Left kidney (tissue), 1 donor: ENCODE measurements at regions not wholly inside any gene's neighbourhood (a gene's known extent, or its start where the extent isn't known, plus 50 kb on each side); places are given as distances from the start of the nearest gene placed in this dataset.
"Not testable (repeated sequence)": the region's sequence is repeated elsewhere in the genome, so short reads cannot be mapped to it uniquely, and the experiment has no call there.

Source experiments
- DNase-seq: peaks from one replicate; pipeline ENCODE4 v3.0.0-alpha.2; 2013

DNA sequence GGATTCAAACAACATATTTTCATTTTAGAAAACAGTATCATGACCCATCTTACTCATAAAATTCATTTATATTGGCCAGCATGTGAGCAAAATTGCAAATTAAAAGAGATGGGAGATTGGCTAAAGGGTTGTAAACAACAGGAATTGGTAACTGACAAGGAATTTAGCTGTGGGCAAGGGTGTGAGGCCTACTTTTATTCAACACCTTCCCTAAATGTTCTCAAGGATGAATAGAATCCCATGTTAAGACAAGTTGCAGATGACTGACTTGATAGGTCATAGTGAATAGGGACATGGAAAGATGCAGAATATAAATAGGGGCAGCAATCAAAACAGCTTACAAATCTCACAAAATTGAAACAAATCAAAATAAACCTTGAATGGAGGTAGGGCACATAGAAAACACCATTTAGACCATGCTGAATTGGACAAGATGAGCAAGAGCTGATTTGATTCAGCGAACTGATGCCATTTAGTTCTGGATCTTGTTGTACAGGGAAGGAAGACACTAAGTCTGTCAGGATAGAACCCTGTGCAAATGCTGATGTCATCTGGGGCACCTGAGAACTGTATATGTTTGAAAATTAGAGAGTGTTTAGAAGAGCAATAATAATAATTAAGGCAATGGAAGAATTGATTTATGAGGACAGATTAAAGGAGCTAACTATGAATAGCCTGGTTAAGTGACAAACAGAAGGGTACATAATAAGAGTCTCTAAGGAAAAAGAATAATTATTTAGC, 509.7 kb downstream of the ZEB2 start:
- DNase-seq, result no peak

DNA sequence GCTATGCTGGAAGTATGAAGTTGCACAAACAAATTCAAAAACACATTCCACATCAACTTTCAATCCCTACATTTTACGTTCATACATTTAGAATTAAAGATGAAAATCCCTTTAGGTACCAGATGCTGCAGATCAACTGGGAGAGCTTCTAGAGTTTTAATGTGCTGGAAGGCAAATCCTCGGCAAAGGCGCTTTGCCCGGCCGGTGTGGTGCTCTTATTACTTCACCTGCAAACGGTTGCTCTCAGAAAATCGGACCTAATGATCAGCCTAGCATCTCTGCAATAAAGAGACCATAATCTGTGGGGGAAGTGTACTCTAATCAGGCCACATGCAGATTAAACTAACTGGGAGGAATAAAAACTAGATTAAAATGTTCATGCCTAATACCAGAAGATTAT, 513.8 kb downstream of the ZEB2 start:
- DNase-seq, result no peak

DNA sequence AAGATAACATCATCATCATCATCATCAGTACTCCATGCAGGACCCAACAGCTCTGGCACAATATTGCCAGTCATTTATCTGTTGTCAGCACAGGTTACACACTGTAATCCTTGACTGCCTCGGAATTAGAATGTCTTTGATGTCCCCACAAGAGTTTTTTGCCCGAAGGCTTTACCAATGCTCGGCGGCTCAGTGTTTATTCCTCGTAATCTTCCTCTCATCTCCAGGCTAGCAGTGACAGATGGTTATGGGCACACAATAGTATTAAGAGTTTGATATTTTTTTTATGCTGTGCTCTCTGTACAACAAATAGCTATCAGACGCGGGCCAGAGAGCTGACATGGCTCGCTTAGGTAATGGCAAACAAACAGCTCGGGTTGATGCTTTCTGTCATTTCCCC, 515.2 kb downstream of the ZEB2 start:
- DNase-seq, result no peak

DNA sequence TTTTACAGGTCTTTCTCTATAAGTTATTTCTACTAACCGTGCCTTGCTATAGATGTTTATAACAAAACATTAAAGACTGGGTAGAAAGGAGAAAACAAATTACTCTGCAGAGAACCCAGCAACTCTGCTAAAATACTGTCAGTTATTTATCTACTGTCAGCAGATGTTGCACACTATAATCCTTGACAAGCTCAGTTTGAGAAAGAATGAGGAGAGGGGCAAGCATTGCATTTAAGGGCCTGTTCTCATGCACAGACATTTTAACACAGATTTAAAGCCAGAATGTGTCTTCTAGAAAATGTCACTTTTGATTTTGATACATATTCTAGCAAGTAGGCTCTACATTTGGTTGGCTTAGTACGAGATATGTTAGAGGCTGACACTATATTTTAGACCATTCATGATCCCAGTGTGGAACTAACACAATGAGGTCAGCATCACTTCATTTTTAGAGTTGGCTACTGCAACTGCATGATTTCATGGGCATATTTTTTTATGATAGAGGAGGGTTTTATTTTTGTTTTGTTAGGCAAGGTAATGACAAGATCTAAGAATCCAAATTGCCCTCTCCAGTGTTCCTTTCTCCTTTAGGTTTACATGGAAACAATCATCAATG, 516.4 kb downstream of the ZEB2 start:
- no peak for DNase-seq

DNA sequence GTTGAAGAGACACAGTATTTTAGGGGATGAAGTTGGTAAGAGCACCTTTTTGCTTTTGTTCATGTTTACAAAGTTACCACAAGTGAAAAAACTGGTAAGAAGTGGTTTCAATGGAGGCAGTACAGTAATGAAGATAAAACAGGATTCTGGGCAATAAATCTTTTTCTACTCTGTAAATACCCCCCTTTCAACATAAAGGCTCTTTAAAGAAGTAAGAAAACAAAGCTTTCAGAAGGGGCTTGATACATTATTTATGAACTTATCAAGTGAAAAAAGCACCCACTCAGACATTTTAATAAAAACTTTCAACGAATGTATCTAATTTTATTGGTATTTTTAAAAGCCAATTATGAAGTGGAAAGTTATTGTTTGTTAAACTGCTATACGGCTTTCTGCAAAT, 522.9 kb downstream of the ZEB2 start:
- peak; percentile 7 for DNase-seq

DNA sequence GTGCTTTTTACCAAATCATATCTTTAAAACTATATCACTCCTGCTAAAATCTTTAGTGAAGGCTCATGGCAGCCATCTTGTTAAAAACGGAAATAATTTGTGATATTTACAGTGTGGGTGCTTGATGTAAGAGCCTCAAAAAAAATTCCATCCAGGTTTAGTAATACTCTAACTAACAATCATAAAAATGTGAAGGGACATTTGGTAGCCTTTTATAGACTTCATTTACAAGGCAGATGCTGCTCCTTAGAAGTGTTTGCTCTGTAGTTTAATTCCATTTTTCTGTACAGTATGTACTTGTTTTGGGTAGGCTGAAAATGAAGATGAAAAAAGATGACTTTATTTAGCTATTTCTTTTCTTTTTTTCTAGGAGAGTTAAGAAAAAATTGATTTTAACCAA, 525.0 kb downstream of the ZEB2 start:
- no peak for DNase-seq

DNA sequence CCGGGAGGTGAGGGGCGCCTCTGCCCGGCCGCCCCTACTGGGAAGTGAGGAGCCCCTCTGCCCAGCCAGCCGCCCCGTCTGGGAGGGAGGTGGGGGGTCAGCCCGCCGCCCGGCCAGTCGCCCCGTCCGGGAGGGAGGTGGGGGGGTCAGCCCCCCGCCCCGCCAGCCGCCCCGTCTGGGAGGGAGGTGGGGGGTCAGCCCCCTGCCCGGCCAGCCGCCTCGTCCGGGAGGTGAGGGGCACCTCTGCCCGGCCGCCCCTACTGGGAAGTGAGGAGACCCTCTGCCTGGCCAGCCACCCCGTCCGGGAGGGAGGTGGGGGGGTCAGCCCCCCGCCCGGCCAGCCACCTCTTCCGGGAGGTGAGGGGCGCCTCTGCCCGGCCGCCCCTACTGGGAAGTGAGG, 528.3 kb downstream of the ZEB2 start:
- not testable (repeated sequence) for DNase-seq

DNA sequence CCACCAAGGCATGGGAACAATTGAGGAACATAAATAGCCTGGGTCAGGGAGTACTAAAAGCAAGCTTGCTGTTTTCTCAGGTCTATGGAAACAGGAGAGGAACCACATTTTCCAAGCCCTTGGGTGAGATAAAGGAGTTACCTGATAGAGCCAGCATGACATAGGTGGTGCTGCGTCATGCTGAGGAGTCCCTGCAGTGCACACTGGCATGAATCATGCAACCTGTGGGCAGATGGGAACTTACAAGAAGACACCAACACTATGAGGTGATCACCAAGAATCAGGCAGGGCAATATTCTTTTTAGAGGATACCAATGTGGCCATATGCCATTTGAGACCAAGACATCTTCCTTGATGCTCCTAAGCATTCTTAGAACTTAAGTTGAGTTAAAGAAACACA, 531.8 kb downstream of the ZEB2 start:
- DNase-seq, result no peak

DNA sequence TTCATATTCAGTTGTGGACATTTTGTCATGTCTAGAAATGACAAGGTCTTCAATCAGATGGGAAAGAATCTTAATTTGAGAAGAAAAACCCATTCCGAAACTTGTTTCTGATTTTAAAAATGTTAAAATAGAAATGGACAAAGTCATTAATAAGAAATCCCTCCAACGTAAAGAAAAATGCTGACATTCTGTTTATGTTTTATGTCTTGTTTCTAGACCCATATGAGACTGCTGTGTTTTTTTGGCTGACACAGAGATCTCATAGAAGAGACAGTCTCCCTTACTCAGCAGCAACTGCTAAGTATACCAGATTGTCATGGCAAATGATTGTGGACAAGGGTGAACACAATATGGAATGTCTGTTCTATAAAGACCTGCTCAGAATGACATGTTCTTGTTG, 538.5 kb downstream of the ZEB2 start:
- no peak for DNase-seq

DNA sequence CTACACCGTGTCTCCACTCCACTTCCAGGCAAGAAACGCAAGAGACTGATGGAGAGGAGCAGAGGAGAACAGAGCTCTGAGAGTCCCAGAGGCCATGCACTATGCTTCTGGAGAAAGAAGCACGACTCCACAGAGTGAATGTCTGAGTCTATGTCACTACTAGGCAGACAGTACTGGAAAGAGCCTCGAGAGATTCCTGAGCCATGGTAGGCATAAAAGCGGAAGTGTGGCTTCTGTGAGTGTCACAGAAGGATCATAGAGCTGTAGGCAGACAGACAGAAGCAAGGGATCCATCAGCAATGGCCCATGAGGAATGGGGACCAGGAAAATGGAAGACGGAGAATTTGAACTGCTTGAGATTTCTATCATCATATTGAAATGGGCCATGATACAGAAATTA, 542.6 kb downstream of the ZEB2 start:
- DNase-seq, result no peak

DNA sequence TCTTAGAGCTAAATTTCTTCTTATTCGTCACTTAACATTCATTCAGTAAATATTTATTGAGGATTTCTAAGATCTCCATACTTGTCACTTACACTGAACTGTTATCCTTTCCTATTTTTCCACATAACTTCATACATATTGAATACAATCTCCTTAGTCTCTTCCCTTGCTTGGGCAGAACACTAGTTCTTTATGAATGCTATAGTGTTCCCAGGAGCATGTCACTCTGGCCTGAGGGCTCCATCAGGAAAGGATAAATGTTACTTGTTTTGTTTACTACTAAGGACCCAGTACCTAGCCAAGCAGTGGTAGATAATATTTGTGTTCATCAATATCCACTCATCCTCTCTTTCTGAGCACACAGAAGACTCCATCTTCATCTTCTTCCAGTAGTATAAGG, 544.7 kb downstream of the ZEB2 start:
- DNase-seq, result no peak

DNA sequence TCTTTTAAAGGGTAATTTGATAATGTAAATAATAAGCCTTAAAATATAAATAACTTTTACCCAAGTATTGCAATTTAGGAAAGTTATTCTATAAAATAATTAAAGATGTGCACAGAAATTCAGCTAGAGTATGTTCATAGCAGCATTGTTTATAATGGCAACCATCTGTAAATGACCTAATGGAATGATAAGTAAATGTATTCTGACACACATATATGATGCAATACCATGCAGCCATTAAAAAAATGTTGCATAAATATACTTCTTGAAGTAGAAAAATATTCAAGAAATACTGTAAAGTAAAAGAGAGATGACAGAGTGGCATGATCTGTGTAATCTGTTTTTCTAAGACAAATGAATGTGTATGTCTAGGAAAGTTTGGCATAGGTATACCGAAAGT, 545.7 kb downstream of the ZEB2 start:
- DNase-seq, result no peak

DNA sequence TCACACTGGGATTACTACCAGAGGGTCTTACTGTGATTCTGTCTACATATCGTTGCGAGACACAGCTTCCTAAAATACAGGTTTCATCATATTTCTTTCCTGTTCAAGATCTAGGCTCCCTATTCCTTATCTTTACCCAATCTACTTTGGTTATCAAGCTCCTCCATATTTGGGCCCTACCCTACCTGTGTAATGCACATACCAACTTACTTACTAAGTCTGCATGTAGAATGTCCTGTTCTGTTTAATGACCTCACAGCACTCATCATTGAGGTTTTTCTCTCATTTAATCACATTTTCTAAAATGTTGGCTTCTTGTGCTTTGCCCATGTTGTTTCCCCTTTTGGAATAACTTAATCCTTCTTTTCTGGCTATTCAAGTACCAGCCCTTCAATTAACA, 551.1 kb downstream of the ZEB2 start:
- no peak for DNase-seq

DNA sequence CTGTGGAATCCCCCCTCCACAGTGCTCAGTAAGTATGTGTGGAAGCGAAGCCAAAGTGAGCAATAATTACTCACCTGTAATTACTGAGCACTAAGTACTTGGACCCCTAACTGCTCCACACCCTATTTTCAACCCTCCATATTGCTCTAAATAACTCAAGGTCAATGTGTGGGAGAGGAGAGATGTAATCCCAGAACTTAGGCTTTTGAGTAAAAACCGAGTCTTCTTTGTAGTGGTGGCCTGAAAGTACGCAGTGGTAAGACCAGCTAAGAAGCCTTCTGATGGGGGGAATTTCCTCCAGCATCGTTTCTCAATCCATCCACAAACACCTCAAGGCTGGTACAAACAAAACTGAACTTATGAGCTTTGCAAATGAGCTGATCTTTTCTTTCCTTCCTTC, 551.6 kb downstream of the ZEB2 start:
- no peak for DNase-seq

DNA sequence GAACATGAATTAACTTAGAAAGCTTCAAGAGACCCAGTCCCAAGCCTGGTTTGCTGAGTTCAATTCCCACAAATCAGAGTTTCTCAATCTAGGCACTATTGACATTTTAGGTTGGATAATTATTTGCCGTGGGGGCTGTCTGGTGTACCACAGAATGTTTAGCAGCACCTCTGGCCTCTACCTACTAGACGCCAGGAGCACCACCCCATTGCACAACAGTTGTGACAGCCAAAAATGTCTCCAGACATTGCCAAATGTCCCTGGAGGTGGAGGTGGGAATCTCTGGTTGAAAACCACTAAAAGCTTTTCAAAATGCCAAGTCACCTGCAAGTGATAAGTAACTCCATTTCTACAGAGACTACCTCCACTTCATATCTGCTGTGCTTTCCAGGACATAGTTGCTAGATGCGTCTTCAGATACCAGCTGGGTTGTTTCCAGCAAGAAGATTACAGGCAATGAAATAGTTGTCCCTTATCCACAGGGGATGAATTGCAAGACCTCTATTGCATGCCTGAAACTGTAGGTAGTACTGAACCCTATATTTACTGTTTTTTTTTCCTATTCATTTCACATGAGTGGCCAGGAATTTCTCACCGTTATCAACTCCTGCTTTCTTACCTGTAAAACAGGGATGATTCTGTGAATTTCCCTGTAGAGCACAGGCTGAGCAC, 554.3 kb downstream of the ZEB2 start:
- DNase-seq, result no peak

DNA sequence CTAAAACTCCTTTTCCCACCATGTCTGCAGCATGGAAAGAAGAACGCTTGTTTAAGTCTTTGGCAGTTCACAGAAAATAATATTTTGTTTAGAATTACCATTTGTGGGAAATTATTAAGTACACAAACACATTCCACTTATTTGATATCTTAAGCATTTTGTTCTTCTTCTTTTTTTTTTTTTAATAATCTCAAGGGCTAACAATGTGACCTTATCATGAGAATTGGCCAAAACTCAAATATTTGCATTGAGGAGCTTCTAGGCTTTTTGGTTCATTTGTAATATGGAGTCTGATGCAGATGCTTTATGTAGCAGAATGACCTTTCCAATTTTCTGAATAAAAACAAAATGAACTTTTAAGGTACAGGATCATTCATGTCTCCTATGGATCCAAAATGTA, 555.0 kb downstream of the ZEB2 start:
- no peak for DNase-seq

DNA sequence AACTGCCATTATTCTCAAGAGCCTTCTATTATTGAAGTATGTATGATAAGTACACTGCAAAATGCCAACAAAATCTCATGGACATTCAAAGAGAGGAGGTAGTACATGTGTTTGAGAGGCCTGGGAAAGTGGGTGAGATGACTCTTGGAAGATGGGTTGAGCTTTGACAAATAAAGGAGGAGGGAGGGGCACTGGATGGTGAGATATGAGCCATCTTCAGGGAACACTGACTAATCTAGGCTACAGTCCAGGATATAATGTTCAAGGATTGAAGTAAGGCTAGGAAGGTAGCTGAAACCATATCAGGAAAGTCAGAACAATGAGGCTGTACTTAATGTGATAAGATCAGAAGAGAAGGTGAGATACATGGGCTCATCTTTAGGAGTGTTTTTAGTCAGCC, 559.7 kb downstream of the ZEB2 start:
- no peak for DNase-seq

DNA sequence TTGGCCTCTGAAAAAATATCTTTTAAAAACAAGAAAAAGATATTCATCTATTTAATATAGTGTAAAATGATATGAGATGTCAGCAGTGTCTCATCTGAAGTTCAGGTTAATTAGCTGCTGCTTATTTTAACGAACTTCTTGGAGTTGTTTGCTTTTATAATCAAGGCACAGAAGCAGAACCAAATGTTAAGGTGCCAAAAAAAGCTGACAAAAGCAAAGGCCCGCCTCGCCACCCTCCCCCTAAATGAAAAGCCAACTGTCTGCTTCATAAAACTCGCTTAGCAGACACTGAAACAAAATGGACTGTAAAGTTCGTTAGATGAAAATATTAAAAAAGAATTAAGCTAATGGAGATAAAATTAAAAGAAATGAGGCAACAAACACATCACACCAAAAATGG, 562.6 kb downstream of the ZEB2 start:
- no peak for DNase-seq

DNA sequence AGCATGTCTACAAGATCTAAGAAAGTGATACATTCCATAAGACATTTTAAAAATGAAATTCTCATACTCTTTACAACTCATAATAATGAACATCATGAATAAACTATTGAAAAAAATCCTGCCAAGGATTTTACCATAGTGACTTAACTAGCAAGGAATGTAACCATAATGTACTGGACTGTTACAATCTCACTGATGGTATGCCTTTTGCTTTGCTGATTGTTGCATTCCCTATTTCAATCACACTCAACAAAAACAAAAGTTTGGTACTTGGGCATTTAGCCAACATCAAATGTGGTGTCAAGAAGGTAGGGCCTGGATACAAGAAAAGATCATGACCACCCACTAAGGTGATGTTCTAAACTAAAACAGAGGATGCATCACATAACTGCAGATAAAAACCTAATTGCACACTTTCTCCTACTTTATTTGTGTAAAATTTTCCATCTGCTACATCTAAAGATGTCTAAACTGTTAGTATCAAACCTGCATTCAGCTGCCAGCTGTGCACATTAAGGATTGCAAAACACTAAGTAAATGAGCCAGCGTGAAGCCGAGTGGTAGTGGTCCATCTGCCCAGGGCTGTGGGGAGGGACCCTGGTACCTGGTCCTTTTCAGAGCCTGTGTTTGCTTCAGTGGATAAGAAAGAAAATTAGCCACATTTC, 564.4 kb downstream of the ZEB2 start:
- DNase-seq, result no peak

DNA sequence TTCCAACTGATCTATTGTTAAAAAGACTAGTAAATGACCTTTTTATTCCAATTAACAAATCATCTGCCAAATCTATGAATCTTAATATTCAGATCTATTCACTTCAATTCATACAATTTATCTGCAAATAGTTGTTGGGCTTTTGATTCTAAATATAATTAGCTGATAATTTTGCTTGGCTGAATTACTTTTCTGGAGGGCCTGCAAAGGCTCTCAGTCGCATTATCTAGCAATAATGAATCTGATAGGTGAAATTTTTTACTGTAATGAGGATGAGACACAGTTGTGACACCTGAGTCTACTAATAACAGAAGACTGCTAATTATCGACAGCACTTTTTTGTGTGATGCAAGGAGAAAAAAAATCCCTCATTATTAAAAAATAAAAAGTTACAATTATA, 565.1 kb downstream of the ZEB2 start:
- DNase-seq, result no peak

DNA sequence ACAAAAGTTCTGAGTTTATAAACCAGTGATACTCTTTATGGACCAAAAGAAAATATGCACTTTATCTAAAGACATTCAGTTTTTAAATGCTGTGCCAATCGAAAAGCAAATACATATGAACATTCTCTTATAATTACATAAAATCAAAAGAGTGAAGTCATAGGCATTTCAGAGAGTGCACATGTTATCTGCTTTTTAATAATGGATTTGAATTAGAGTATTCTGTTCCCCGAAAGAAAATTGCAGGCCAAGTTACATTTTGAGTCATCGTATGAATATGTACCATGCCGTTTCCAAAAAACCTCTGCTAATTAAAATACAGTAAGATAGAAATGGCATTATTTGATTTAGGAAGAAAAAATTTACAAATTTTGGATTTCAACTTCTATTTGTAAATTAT, 565.7 kb downstream of the ZEB2 start:
- DNase-seq, result no peak

DNA sequence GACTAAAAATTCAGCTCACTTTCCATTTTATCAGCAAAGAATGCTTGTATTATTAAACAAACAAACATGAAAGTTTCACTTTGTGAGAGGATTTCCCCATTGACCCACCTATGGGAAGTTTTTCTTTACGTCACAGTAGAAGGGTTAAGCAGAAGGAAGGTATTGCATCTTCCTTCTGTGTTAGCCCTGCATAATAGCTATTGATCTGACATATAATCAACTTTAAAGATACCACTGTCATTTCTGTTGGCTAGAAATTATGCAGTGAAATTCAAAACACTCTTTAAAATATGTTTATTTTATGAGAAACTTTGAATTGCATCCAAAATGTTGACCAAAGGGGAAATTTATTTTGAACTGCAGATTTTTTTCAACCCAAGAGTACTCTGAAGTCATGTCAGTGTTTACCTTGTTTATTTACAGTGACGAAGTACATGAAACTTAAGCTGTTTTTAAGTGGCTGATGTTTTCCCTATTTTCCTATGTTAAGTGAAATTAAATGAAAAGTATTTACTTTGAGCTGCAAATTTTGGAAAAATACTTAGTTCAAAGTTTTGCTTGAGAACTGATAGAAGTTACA, 566.4 kb downstream of the ZEB2 start:
- DNase-seq, result no peak

DNA sequence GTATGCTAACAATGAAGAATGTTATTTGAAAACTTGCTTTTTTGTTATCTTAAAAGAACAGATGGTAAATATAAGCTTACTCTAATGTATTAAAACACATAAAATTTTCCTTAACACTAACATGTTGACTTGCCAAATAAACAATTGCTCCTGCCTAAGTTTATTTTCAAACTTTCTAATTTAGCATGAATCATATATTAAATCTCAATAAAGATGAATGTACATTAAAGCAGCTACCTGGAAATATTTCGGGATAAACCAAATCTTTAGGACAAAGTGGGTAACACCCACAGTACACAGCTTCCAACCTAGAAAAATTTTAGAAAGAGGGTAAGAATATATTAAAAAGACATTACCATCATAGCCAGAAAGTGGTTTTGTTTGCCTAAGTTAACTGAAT, 567.4 kb downstream of the ZEB2 start:
- no peak for DNase-seq
